Ishikawa (cell line): ENCODE measurements at regions not wholly inside any gene's neighbourhood (a gene's known extent, or its start where the extent isn't known, plus 50 kb on each side); places are given as distances from the start of the nearest gene placed in this dataset.

Experiments used
- EGR1 ChIP-seq: IDR thresholded peaks from 2 replicates; pipeline ENCODE4 v1.6.1; 2012
- EP300 ChIP-seq: IDR thresholded peaks from 2 replicates; pipeline ENCODE4 v1.6.1; 2012; ENCODE audit warnings: borderline replicate concordance
- RAD21 ChIP-seq: IDR thresholded peaks from 2 replicates; pipeline ENCODE4 v1.6.1; 2012; ENCODE audit warnings: low read depth
- REST ChIP-seq: IDR thresholded peaks from 2 replicates; pipeline ENCODE4 v1.6.1; 2012; ENCODE audit warnings: low read depth, mild to moderate bottlenecking
- USF1 ChIP-seq: IDR thresholded peaks from 2 replicates; pipeline ENCODE4 v1.6.1; 2012
- YY1 ChIP-seq: IDR thresholded peaks from 2 replicates; pipeline ENCODE4 v1.6.1; 2012; ENCODE audit warnings: low read depth

DNA sequence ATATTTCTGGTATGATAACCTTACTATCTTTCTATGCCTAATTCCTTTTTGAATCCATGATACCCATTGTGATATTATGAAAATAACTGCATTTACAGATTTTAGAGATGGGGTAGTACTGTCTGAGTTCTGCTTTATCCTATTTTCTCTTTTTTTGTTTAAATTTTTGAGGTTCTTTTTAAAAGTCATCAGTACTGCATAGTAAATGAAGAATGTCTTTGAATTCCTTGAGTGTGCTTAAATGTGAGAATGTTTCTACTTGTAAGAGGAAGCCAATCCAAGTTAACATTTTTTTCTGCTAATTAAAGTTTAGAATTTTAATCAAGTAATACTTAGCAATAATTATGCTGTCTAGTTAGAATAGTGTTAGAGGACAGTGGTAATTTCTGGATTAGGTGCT is 474.6 kb downstream of the PCNX1 start:
- TF ChIP-seq YY1: no peak
- TF ChIP-seq EP300: no peak
- TF ChIP-seq USF1: no peak
- no peak for TF ChIP-seq EGR1
- no peak for TF ChIP-seq REST
- no peak for TF ChIP-seq RAD21
